ENCODE measurements at regions not wholly inside any gene's neighbourhood (a gene's known extent, or its start where the extent isn't known, plus 50 kb on each side); places are given as distances from the start of the nearest gene placed in this dataset.

DNA sequence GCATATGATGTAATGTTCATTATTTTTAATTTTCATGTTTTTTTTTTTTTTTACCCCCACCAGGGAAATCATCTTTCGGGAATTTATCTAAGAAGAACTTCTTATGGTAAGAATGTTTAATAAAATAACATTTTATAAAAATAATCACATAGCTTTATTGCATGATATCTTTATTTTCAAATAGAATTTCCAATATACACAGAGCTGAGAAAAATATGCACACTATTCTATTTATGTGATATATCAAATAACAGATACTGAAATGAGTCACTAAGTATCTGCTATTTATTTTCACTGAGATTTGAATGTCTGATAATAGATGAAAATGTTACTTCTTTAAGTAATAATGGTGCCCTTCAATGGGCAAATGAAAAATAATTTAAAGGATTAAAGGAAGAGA lies 1217.3 kb downstream of the MAT2B start:
- H3K27me3 Mint-ChIP-seq (ENCODE audit: low read depth), result no peaks in the 10 kb centered on the region
- no peak overlapping the region for H3K4me3 Mint-ChIP-seq
- CTCF ChIA-PET, result no interaction called here

DNA sequence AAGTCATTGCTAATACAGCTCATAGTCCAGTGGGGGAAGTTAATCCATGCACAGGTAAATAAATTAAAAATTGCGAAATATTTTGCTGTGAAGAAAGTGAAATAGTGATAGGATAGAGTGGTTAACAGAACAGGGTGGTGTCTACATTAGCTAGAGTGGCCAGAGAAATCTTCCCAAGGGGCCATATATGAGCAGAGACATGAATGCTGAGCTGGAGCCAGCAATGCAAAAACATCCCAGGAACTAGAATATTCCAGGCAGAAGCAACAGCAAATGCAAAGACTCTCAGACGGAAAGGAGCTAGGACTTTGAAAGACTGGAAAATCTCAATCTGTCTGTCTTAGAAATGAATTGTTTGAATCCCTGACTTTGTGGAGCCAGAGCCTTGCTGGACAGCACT lies 1221.6 kb downstream of the MAT2B start:
- no peak for DNase-seq (ENCODE audit: low spot score)
- H3K4me3 Mint-ChIP-seq, result no peak overlapping the region
- H3K36me3 Mint-ChIP-seq, result no peaks in the 10 kb centered on the region
- H3K9me3 Mint-ChIP-seq, result no peaks in the 10 kb centered on the region
- ATAC-seq, result no peak
- H3K4me1 Mint-ChIP-seq, result no peaks in the 10 kb centered on the region
- TF ChIP-seq ZNF121 (CRISPR knock-in tag; IDR thresholded peaks at IDR 0.05) (no peak), SMAD3 (CRISPR knock-in tag; IDR thresholded peaks at IDR 0.05; ENCODE audit: borderline replicate concordance) (no peak)
- TF ChIP-seq, protein P1, sequence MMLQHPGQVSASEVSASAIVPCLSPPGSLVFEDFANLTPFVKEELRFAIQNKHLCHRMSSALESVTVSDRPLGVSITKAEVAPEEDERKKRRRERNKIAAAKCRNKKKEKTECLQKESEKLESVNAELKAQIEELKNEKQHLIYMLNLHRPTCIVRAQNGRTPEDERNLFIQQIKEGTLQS (CRISPR knock-in tag; conservative IDR thresholded peaks at IDR 0.05), result no peak
- POLR2A ChIA-PET, result no interaction called here
- no peak overlapping the region for H3K27ac Mint-ChIP-seq
- CTCF ChIA-PET, result no interaction called here
- H3K27me3 Mint-ChIP-seq (ENCODE audit: low read depth), result no peaks in the 10 kb centered on the region

More for the DNA sequence above, 1217.3 kb downstream of the MAT2B start:
- Mint-ChIP-seq H3K36me3 (no peaks in the 10 kb centered on the region), H3K4me1 (no peaks in the 10 kb centered on the region), H3K9me3 (no peaks in the 10 kb centered on the region), H3K27ac (no peak overlapping the region)
- DNase-seq (ENCODE audit: low spot score) (no peak), ATAC-seq (no peak)
- POLR2A ChIA-PET, result no interaction called here
- TF ChIP-seq, protein P2, sequence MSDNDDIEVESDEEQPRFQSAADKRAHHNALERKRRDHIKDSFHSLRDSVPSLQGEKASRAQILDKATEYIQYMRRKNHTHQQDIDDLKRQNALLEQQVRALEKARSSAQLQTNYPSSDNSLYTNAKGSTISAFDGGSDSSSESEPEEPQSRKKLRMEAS (CRISPR knock-in tag; IDR thresholded peaks at IDR 0.05), result no peak
- no peak for TF ChIP-seq GABPB1 (CRISPR knock-in tag; IDR thresholded peaks at IDR 0.05)
- no peak for TF ChIP-seq CREB1 (CRISPR knock-in tag; IDR thresholded peaks at IDR 0.05)
- TF ChIP-seq, protein P3, sequence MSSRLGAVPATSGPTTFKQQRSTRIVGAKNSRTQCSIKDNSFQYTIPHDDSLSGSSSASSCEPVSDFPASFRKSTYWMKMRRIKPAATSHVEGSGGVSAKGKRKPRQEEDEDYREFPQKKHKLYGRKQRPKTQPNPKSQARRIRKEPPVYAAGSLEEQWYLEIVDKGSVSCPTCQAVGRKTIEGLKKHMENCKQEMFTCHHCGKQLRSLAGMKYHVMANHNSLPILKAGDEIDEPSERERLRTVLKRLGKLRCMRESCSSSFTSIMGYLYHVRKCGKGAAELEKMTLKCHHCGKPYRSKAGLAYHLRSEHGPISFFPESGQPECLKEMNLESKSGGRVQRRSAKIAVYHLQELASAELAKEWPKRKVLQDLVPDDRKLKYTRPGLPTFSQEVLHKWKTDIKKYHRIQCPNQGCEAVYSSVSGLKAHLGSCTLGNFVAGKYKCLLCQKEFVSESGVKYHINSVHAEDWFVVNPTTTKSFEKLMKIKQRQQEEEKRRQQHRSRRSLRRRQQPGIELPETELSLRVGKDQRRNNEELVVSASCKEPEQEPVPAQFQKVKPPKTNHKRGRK (CRISPR knock-in tag; IDR thresholded peaks at IDR 0.05; ENCODE audit: borderline replicate concordance), result no peak
- no peak for TF ChIP-seq ZNF671 (CRISPR knock-in tag; IDR thresholded peaks at IDR 0.05)
- TF ChIP-seq, protein P4, sequence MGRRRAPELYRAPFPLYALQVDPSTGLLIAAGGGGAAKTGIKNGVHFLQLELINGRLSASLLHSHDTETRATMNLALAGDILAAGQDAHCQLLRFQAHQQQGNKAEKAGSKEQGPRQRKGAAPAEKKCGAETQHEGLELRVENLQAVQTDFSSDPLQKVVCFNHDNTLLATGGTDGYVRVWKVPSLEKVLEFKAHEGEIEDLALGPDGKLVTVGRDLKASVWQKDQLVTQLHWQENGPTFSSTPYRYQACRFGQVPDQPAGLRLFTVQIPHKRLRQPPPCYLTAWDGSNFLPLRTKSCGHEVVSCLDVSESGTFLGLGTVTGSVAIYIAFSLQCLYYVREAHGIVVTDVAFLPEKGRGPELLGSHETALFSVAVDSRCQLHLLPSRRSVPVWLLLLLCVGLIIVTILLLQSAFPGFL (CRISPR knock-in tag; IDR thresholded peaks at IDR 0.05; ENCODE audit: borderline replicate concordance), result no peak
- TF ChIP-seq, protein P5, sequence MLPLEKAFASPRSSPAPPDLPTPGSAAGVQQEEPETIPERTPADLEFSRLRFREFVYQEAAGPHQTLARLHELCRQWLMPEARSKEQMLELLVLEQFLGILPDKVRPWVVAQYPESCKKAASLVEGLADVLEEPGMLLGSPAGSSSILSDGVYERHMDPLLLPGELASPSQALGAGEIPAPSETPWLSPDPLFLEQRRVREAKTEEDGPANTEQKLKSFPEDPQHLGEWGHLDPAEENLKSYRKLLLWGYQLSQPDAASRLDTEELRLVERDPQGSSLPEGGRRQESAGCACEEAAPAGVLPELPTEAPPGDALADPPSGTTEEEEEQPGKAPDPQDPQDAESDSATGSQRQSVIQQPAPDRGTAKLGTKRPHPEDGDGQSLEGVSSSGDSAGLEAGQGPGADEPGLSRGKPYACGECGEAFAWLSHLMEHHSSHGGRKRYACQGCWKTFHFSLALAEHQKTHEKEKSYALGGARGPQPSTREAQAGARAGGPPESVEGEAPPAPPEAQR (CRISPR knock-in tag; IDR thresholded peaks at IDR 0.05), result no peak
- TF ChIP-seq JAZF1 (CRISPR knock-in tag; IDR thresholded peaks at IDR 0.05), result no peak
- TF ChIP-seq TCF7 (CRISPR knock-in tag; IDR thresholded peaks at IDR 0.05; ENCODE audit: low read depth), result no peak
- no peak for TF ChIP-seq NFYB (CRISPR knock-in tag; conservative IDR thresholded peaks at IDR 0.05; ENCODE audit: low read depth)
- TF ChIP-seq PRRX2 (CRISPR knock-in tag; IDR thresholded peaks at IDR 0.05), result no peak
- no peak for TF ChIP-seq CBFB (CRISPR knock-in tag; IDR thresholded peaks at IDR 0.05; ENCODE audit: low read depth)
- TF ChIP-seq SMAD3 (CRISPR knock-in tag; IDR thresholded peaks at IDR 0.05; ENCODE audit: borderline replicate concordance), result no peak
- no peak for TF ChIP-seq CREM (CRISPR knock-in tag; IDR thresholded peaks at IDR 0.05)
- TF ChIP-seq, protein P6, sequence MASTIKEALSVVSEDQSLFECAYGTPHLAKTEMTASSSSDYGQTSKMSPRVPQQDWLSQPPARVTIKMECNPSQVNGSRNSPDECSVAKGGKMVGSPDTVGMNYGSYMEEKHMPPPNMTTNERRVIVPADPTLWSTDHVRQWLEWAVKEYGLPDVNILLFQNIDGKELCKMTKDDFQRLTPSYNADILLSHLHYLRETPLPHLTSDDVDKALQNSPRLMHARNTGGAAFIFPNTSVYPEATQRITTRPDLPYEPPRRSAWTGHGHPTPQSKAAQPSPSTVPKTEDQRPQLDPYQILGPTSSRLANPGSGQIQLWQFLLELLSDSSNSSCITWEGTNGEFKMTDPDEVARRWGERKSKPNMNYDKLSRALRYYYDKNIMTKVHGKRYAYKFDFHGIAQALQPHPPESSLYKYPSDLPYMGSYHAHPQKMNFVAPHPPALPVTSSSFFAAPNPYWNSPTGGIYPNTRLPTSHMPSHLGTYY (CRISPR knock-in tag; IDR thresholded peaks at IDR 0.05), result no peak
- TF ChIP-seq FOXK1 (CRISPR knock-in tag; IDR thresholded peaks at IDR 0.05), result no peak
- TF ChIP-seq ZNF416 (CRISPR knock-in tag; IDR thresholded peaks at IDR 0.05), result no peak
- TF ChIP-seq ZNF263 (CRISPR knock-in tag; IDR thresholded peaks at IDR 0.05; ENCODE audit: low read depth), result no peak
